SK-N-SH (cell line): ENCODE measurements at regions not wholly inside any gene's neighbourhood (a gene's known extent, or its start where the extent isn't known, plus 50 kb on each side); places are given as distances from the start of the nearest gene placed in this dataset.

Source experiments
- CTCF ChIA-PET: fragments of 300-600, 350-600 bp; formaldehyde crosslinking; extraction: SDS; loops from one replicate; lab custom pipeline; 2021; lab: Yijun Ruan, JAX
- POLR2A ChIA-PET: fragments of 350-600 bp; sonication (Branson Sonifier 250); formaldehyde crosslinking; extraction: SDS; loops from one replicate; lab custom pipeline; 2020; ENCODE audit warnings: antibody characterized with exemption, inconsistent platforms; lab: Yijun Ruan, JAX
- DNase-seq: peaks from one replicate; pipeline ENCODE4 v3.0.0; 2012
- H2AFZ ChIP-seq: fragments of 200-600 bp; sonication (generic); 2 replicates; pipeline ENCODE4 v1.8.1; 2016; ENCODE audit warnings: antibody characterized with exemption, mild to moderate bottlenecking, low read depth
- H3F3A ChIP-seq: fragments of 200-600 bp; sonication (generic); replicated peaks from 2 replicates; pipeline ENCODE3; 2016; ENCODE audit warnings: antibody characterized with exemption, mild to moderate bottlenecking; ENCODE audit not compliant: insufficient read depth
- H3K27ac ChIP-seq, 2 experiments: fragments of 200-500 bp in 1 of 2; fragments of 200-600 bp in 1 of 2; sonication (Bioruptor generic) in 1 of 2; sonication (generic), shearing (Covaris generic) in 1 of 2; 2 replicates each; pipeline versions ENCODE4 v1.5.1 to v1.6.1; 2014 to 2016; ENCODE audit warnings: low read depth in 2 of 2, inconsistent platforms in 1 of 2, low read length in 1 of 2, mild to moderate bottlenecking in 1 of 2, mixed read lengths in 1 of 2
- H3K27me3 ChIP-seq: fragments of 200-600 bp; sonication (generic), shearing (Covaris generic); 2 replicates; pipeline ENCODE4 v1.6.1; 2016; ENCODE audit warnings: mixed run types; ENCODE audit not compliant: insufficient read depth
- H3K36me3 ChIP-seq, 2 experiments: fragments of 200-500 bp in 1 of 2; fragments of 200-600 bp in 1 of 2; sonication (Bioruptor generic) in 1 of 2; sonication (generic) in 1 of 2; replicated peaks in 1 of 2; 2 replicates each; pipeline versions ENCODE3 to v1.5.1; 2014 to 2016; ENCODE audit warnings: low read length in 1 of 2, mild to moderate bottlenecking in 1 of 2; ENCODE audit not compliant: insufficient read depth in 2 of 2, control insufficient read depth in 1 of 2
- H3K4me1 ChIP-seq, 2 experiments: fragments of 200-500 bp in 1 of 2; fragments of 200-600 bp in 1 of 2; sonication (Bioruptor generic) in 1 of 2; sonication (generic), shearing (Covaris generic) in 1 of 2; 2 replicates each; pipeline versions ENCODE4 v1.5.1 to v1.6.1; 2014 to 2016; ENCODE audit warnings: low read depth in 1 of 2, low read length in 1 of 2, mixed run types in 1 of 2; ENCODE audit not compliant: insufficient read depth in 2 of 2, control insufficient read depth in 1 of 2
- H3K4me2 ChIP-seq: fragments of 200-600 bp; sonication (generic), shearing (Covaris generic); 2 replicates; pipeline ENCODE4 v1.6.1; 2017; ENCODE audit warnings: mixed run types
- H3K4me3 ChIP-seq, 2 experiments: fragments of 200-500 bp in 1 of 2; fragments of 200-600 bp in 1 of 2; sonication (Bioruptor generic) in 1 of 2; sonication (generic), shearing (Covaris generic) in 1 of 2; 2 replicates each; pipeline versions ENCODE4 v1.5.1 to v1.8.1; 2014 to 2016; ENCODE audit warnings: low read depth in 2 of 2, inconsistent platforms in 1 of 2, low read length in 1 of 2, mild to moderate bottlenecking in 1 of 2, mixed read lengths in 1 of 2, moderate library complexity in 1 of 2
- H3K79me2 ChIP-seq: fragments of 200-600 bp; sonication (generic); 2 replicates; pipeline ENCODE4 v1.8.1; 2017; ENCODE audit warnings: mild to moderate bottlenecking; ENCODE audit not compliant: insufficient read depth
- H3K9ac ChIP-seq: fragments of 200-600 bp; sonication (generic); 2 replicates; pipeline ENCODE4 v1.6.1; 2017; ENCODE audit warnings: mixed run types
- H3K9me2 ChIP-seq: fragments of 200-600 bp; sonication (generic); 2 replicates; pipeline ENCODE4 v1.6.1; 2017; ENCODE audit warnings: mixed run types
- H3K9me3 ChIP-seq: fragments of 200-600 bp; sonication (generic); 2 replicates; pipeline ENCODE4 v1.6.1; 2017; ENCODE audit warnings: mixed run types, mild to moderate bottlenecking, moderate library complexity
- H4K20me1 ChIP-seq: fragments of 200-600 bp; sonication (generic); 2 replicates; pipeline ENCODE4 v1.6.1; 2017; ENCODE audit warnings: mild to moderate bottlenecking, mixed run types; ENCODE audit not compliant: insufficient read depth
- FOXJ3 ChIP-seq: sonication (generic); formaldehyde crosslinking; IDR thresholded peaks from 2 replicates; pipeline ENCODE4 v1.5.1; 2020; ENCODE audit warnings: mild to moderate bottlenecking, missing genetic modification reagents
- FOXM1 ChIP-seq: IDR thresholded peaks from 2 replicates; pipeline ENCODE4 v1.4.0; 2012; ENCODE audit warnings: low read depth, mild to moderate bottlenecking
- GABPA ChIP-seq: IDR thresholded peaks from 2 replicates; pipeline ENCODE4 v1.4.0; 2012; ENCODE audit warnings: low read depth, mild to moderate bottlenecking
- GATA2 ChIP-seq: sonication (generic); formaldehyde crosslinking; IDR thresholded peaks from 2 replicates; pipeline ENCODE4 v1.5.0; 2020; ENCODE audit warnings: mild to moderate bottlenecking, missing genetic modification reagents
- MXI1 ChIP-seq: IDR thresholded peaks from 2 replicates; pipeline ENCODE4 v1.6.1; 2012; ENCODE audit warnings: mild to moderate bottlenecking, low read depth, low read length, improper control_type of control experiment
- POLR2AphosphoS5 ChIP-seq: IDR thresholded peaks from 2 replicates; pipeline ENCODE4 v1.6.1; 2012; ENCODE audit warnings: low read depth, low read length
- RAD21 ChIP-seq: IDR thresholded peaks from 2 replicates; pipeline ENCODE4 v1.6.1; 2012; ENCODE audit warnings: mild to moderate bottlenecking, low read length
- RCOR1 ChIP-seq: fragments of 150-350 bp; IDR thresholded peaks from 2 replicates; pipeline ENCODE4 v1.6.1; 2017; ENCODE audit warnings: antibody characterized with exemption, low read length
- REST ChIP-seq: IDR thresholded peaks from 2 replicates; pipeline ENCODE4 v1.6.1; 2012; ENCODE audit warnings: mild to moderate bottlenecking, low read depth, low read length, moderate library complexity
- RXRA ChIP-seq: IDR thresholded peaks from 2 replicates; pipeline ENCODE4 v1.4.0; 2012; ENCODE audit warnings: low read depth, mild to moderate bottlenecking, borderline replicate concordance
- SIN3A ChIP-seq: IDR thresholded peaks from 2 replicates; pipeline ENCODE4 v1.6.1; 2012; ENCODE audit warnings: low read depth, mild to moderate bottlenecking, low read length, moderate library complexity, borderline replicate concordance
- TEAD4 ChIP-seq: IDR thresholded peaks from 2 replicates; pipeline ENCODE4 v1.4.0; 2012; ENCODE audit warnings: mild to moderate bottlenecking, borderline replicate concordance; ENCODE audit not compliant: insufficient read depth
- USF1 ChIP-seq: IDR thresholded peaks from 2 replicates; pipeline ENCODE4 v1.4.0; 2012; ENCODE audit warnings: low read depth, borderline replicate concordance
- YY1 ChIP-seq: IDR thresholded peaks from 2 replicates; pipeline ENCODE4 v1.4.0; 2012; ENCODE audit warnings: low read depth, mild to moderate bottlenecking
- WGBS: methylation state at CpG from one replicate; pipeline ENCODE4 v1.1.6; 2017; ENCODE audit warnings: low lambda C conversion rate; 5-methylcytosine and 5-hydroxymethylcytosine counted together
- TF ChIP-seq, protein P1 (sequence below): IDR thresholded peaks from 2 replicates; pipeline ENCODE4 v1.4.0; 2012; ENCODE audit warnings: low read depth, borderline replicate concordance
- TF ChIP-seq, protein P2 (sequence below): fragments of 150-350 bp; IDR thresholded peaks from 2 replicates; pipeline ENCODE4 v1.6.1; 2016; ENCODE audit warnings: mild to moderate bottlenecking, low read depth, low read length
- TF ChIP-seq, protein P3 (sequence below): fragments of 200-600 bp; sonication (generic); IDR thresholded peaks from 2 replicates; pipeline ENCODE4 v1.6.1; 2017; ENCODE audit warnings: antibody characterized with exemption, mild to moderate bottlenecking, moderate library complexity
- TF ChIP-seq, protein P4 (sequence below): IDR thresholded peaks from 2 replicates; pipeline ENCODE4; 2012

DNA sequence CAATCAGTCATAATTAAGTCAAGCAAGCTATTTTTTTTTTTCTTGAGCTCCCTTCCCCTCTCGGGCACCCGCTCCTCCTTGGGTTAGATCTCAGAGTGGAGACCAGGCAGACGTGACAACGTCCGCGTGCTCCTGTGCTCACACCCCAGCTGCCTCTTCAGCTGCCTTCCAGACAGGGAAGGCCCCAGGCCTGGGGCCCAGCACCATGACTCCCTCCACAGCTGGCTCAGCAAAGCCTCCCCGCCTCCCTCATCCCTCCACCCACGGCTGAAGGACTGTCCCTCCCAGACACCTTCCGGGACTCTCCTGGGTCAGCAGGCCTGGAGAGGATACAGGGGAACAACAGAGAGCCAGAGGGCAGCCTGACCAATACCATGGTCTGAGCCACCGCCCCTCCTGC lies 87.9 kb upstream of the LINGO1 start:
- Histone ChIP-seq H3K4me2 (no peak overlapping the region), H3K27ac (no peak overlapping the region), H3K9ac (no peak overlapping the region), H3K27me3 (no peaks in the 10 kb centered on the region; the same call in none of the 2 replicates), H4K20me1 (no peaks in the 10 kb centered on the region), H3K36me3 (no peaks in the 10 kb centered on the region), H3K79me2 (no peaks in the 10 kb centered on the region), H3K9me3 (no peaks in the 10 kb centered on the region), H3F3A (no peaks in the 10 kb centered on the region), H3K9me2 (no peaks in the 10 kb centered on the region), H3K4me3 (no peak overlapping the region), H2AFZ (no peak overlapping the region), H3K4me1 (peaks cover 0 to 8% of the 10 kb centered on the region in 2 experiments; a peak in 2 of 4 replicates)
- ChIA-PET CTCF (interaction anchor here (1.0 to 1.2 kb wide), 2 partner anchors 54 to 64 kb away, joined by 3 read pairs; no protein-coding TSS in a partner anchor), POLR2A (no interaction called here)
- TF ChIP-seq, protein P1, sequence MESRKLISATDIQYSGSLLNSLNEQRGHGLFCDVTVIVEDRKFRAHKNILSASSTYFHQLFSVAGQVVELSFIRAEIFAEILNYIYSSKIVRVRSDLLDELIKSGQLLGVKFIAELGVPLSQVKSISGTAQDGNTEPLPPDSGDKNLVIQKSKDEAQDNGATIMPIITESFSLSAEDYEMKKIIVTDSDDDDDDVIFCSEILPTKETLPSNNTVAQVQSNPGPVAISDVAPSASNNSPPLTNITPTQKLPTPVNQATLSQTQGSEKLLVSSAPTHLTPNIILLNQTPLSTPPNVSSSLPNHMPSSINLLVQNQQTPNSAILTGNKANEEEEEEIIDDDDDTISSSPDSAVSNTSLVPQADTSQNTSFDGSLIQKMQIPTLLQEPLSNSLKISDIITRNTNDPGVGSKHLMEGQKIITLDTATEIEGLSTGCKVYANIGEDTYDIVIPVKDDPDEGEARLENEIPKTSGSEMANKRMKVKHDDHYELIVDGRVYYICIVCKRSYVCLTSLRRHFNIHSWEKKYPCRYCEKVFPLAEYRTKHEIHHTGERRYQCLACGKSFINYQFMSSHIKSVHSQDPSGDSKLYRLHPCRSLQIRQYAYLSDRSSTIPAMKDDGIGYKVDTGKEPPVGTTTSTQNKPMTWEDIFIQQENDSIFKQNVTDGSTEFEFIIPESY = no peak
- TF ChIP-seq FOXJ3 (CRISPR knock-in tag) (no peak), TEAD4 (no peak), RXRA (no peak), GATA2 (no peak), MXI1 (no peak), REST (no peak), RAD21 (no peak), POLR2AphosphoS5 (no peak), USF1 (no peak), GABPA (no peak), SIN3A (no peak), YY1 (no peak), FOXM1 (no peak), RCOR1 (no peak)
- TF ChIP-seq, protein P2, sequence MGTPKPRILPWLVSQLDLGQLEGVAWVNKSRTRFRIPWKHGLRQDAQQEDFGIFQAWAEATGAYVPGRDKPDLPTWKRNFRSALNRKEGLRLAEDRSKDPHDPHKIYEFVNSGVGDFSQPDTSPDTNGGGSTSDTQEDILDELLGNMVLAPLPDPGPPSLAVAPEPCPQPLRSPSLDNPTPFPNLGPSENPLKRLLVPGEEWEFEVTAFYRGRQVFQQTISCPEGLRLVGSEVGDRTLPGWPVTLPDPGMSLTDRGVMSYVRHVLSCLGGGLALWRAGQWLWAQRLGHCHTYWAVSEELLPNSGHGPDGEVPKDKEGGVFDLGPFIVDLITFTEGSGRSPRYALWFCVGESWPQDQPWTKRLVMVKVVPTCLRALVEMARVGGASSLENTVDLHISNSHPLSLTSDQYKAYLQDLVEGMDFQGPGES = no peak
- TF ChIP-seq, protein P3, sequence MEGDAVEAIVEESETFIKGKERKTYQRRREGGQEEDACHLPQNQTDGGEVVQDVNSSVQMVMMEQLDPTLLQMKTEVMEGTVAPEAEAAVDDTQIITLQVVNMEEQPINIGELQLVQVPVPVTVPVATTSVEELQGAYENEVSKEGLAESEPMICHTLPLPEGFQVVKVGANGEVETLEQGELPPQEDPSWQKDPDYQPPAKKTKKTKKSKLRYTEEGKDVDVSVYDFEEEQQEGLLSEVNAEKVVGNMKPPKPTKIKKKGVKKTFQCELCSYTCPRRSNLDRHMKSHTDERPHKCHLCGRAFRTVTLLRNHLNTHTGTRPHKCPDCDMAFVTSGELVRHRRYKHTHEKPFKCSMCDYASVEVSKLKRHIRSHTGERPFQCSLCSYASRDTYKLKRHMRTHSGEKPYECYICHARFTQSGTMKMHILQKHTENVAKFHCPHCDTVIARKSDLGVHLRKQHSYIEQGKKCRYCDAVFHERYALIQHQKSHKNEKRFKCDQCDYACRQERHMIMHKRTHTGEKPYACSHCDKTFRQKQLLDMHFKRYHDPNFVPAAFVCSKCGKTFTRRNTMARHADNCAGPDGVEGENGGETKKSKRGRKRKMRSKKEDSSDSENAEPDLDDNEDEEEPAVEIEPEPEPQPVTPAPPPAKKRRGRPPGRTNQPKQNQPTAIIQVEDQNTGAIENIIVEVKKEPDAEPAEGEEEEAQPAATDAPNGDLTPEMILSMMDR = no peak
- TF ChIP-seq, protein P4, sequence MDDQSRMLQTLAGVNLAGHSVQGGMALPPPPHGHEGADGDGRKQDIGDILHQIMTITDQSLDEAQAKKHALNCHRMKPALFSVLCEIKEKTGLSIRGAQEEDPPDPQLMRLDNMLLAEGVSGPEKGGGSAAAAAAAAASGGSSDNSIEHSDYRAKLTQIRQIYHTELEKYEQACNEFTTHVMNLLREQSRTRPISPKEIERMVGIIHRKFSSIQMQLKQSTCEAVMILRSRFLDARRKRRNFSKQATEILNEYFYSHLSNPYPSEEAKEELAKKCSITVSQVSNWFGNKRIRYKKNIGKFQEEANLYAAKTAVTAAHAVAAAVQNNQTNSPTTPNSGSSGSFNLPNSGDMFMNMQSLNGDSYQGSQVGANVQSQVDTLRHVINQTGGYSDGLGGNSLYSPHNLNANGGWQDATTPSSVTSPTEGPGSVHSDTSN = no peak
- DNase-seq = peak; percentile 61
- 70% methylated on average over 10 of the region's 10 CpGs for whole genome bisulfite sequencing
